ENCODE measurements at regions not wholly inside any gene's neighbourhood (a gene's known extent, or its start where the extent isn't known, plus 50 kb on each side); places are given as distances from the start of the nearest gene placed in this dataset.

DNA sequence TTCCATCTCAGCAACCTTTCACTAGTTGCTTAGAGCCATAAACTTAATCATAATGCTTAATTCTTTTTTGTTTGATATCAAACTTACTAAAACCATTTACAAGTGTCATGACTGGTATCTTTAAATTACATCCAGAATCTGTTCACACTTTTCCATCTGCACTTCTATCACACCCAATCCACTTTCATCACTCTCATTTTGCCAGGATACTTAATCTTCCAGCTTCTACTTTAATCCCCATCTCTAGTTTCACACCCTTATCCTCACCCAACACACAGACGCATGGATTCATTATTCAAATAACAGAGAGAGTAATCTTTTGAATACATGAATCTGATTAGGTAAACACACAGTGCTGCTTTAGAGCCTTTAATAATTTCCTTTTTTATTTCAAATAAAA is 828.4 kb downstream of the HACE1 start:
- TF ChIP-seq POLR2AphosphoS5 (IDR thresholded peaks at IDR 0.05; ENCODE audit: insufficient read depth in 1 of 2, low read depth in 1 of 2) (no peak), CTCF (IDR thresholded peaks at IDR 0.05) (no peak), POLR2A (IDR thresholded peaks at IDR 0.05) (no peak)
- no peaks in the 10 kb centered on the region for H3K4me1 ChIP-seq
- no peaks in the 10 kb centered on the region for H3K9me3 ChIP-seq
- H3K27ac ChIP-seq, result no peak overlapping the region
- no peak for DNase-seq (ENCODE audit: extremely low spot score in 2 of 2)
- intact Hi-C loops (cut with DNase I), result no loop called here
- no peaks in the 10 kb centered on the region for H3K36me3 ChIP-seq
- no peak overlapping the region for H3K4me3 ChIP-seq
- H3K27me3 ChIP-seq, result no peaks in the 10 kb centered on the region

DNA sequence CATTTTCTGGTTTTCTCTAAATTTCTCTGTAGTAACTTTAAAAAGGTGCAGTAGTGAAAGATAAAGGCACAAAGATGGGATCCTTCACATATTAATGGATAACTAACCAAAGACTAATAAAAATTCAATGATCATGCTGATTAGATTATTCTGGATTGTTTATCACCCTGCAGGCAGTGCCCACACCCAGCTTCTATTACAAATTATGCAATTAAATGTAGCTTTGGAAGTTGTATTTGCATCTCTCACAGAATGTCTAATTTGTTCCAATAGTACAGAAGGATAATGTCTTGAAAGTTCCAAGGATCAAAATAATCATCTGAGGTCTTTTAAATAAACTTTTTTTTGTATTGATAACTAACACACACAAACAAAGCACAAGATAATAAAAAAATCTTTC is 837.6 kb downstream of the HACE1 start:
- TF ChIP-seq CTCF (IDR thresholded peaks at IDR 0.05) (no peak), POLR2AphosphoS5 (IDR thresholded peaks at IDR 0.05; ENCODE audit: insufficient read depth in 1 of 2, low read depth in 1 of 2) (no peak)

DNA sequence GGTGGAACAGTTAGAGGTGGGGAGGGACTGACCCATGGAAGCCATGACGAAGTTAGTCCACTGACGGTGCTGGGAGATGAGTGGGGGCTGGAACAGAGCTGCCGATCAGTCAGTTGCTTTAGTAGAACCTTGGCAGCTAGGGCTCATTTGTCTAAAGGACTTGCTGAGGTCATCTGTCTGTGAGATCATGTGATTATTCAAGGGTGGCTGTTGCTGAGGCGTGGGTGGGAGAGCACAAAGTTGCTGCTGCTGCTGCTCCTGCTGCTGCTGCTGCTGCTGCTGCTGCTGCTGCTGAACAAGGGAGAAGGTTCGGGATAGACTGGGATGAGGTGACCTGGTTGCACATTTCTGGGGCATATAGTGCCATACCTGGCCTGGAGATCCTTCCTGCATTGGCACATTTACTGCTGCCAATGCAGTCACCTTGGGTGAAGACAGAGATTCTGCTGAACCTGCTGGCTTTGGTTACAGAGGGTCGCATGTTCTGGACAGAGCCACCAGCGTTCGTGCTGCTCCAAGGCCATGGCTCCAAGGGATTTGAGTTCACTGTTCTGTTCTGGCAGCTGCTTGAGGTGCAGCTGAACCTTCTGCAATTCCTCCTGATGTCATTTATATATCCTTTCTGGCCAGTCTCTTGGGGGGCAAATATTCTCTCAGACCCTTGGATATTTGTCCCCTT is 840.5 kb downstream of the HACE1 start:
- DNase-seq (ENCODE audit: extremely low spot score in 2 of 2), result no peak
- H3K4me1 ChIP-seq, result no peaks in the 10 kb centered on the region
- TF ChIP-seq POLR2AphosphoS5 (IDR thresholded peaks at IDR 0.05; ENCODE audit: insufficient read depth in 1 of 2, low read depth in 1 of 2) (no peak), CTCF (IDR thresholded peaks at IDR 0.05) (no peak), POLR2A (IDR thresholded peaks at IDR 0.05) (no peak)
- H3K27me3 ChIP-seq, result no peaks in the 10 kb centered on the region
- H3K27ac ChIP-seq, result no peak overlapping the region
- no peak overlapping the region for H3K4me3 ChIP-seq
- no peaks in the 10 kb centered on the region for H3K9me3 ChIP-seq
- H3K36me3 ChIP-seq, result no peaks in the 10 kb centered on the region
- intact Hi-C loops (cut with DNase I), result no loop called here

More for the DNA sequence above, 837.6 kb downstream of the HACE1 start:
- Histone ChIP-seq H3K27ac (no peak overlapping the region), H3K4me1 (no peaks in the 10 kb centered on the region), H3K36me3 (no peaks in the 10 kb centered on the region), H3K9me3 (no peaks in the 10 kb centered on the region), H3K27me3 (no peaks in the 10 kb centered on the region), H3K4me3 (no peak overlapping the region)
- DNase-seq (ENCODE audit: extremely low spot score in 2 of 2), result no peak
- intact Hi-C loops (cut with DNase I), result no loop called here

DNA sequence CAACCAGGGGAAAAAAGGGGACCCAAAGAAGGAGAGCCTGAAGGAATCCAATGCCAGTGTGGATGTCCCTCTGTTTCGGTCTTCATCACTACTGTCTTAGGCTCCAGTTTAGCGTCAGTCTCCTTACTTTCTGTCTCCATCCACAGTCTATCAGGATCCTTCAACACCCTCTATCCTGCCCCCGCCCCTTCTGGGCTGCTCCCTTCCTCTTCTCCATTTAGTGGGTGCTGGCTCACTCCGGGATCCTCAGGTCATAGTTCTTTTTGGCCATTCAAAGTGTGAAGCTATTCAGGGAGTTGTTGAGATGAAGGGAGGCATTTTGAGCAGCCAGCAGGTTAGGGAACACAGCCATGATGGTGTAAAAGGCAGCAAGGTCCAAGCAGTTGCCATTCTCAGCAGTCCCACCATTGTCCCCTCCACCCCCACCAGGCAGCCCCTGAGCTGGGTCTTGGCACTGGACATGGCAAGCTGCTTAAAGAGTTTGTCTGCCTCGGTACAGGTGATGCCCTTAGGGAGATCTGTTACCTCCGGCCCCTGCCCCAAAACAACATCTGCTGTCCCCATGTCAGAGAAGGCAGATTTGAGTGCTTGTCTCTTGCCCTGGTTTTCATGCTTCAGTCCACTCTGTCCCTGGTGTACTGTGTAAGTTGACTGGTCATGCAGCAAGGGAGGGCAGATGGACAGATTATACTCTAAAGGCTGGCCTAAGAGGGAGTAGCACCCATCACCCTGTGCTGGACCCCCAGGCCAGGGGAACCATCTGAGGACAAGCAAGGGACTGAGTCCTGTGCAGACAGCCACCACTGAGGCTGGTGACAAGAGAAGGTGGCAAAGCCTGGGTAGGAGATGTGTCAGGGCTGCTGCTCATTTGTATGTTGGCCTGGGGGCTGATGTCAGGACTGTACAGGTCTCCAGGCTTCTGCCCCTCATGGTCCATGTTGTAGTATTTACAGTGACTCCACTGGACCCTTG is 842.0 kb downstream of the HACE1 start:
- Histone ChIP-seq H3K4me1 (no peaks in the 10 kb centered on the region), H3K27ac (no peak overlapping the region), H3K4me3 (no peak overlapping the region), H3K36me3 (no peaks in the 10 kb centered on the region), H3K9me3 (no peaks in the 10 kb centered on the region), H3K27me3 (no peaks in the 10 kb centered on the region)
- TF ChIP-seq POLR2A (IDR thresholded peaks at IDR 0.05) (no peak), POLR2AphosphoS5 (IDR thresholded peaks at IDR 0.05; ENCODE audit: insufficient read depth in 1 of 2, low read depth in 1 of 2) (no peak), CTCF (IDR thresholded peaks at IDR 0.05) (no peak)
- DNase-seq (ENCODE audit: extremely low spot score in 2 of 2), result no peak
- intact Hi-C loops (cut with DNase I), result no loop called here
